ENCODE measurements at regions not wholly inside any gene's neighbourhood (a gene's known extent, or its start where the extent isn't known, plus 50 kb on each side); places are given as distances from the start of the nearest gene placed in this dataset.

GRCh38 chrX:73963682-73964081, 111.2 kb upstream of the XIST start:
- TF ChIP-seq RFX5 (IDR thresholded peaks at IDR 0.05) (no peak), CEBPB (IDR thresholded peaks at IDR 0.05) (no peak), PBX3 (IDR thresholded peaks at IDR 0.05) (no peak), CTCF (IDR thresholded peaks at IDR 0.05) (no peak), PHF8 (IDR thresholded peaks at IDR 0.05; ENCODE audit: borderline replicate concordance, low read depth) (no peak), POLR2A (IDR thresholded peaks at IDR 0.05; ENCODE audit: low read length) (no peak), RAD21 (conservative IDR thresholded peaks at IDR 0.05 in 1 of 2, IDR thresholded peaks at IDR 0.05 in 1 of 2) (no peak)

Measured in A549 (cell line).